ENCODE measurements at regions not wholly inside any gene's neighbourhood (a gene's known extent, or its start where the extent isn't known, plus 50 kb on each side); places are given as distances from the start of the nearest gene placed in this dataset.

- TF ChIP-seq SIN3A (IDR thresholded peaks at IDR 0.05; ENCODE audit: borderline replicate concordance, insufficient read depth, low read length) (no peak), TAF1 (IDR thresholded peaks at IDR 0.05; ENCODE audit: borderline replicate concordance, insufficient read depth, low read length) (no peak), REST (IDR thresholded peaks at IDR 0.05; ENCODE audit: insufficient read depth in 1 of 2, low read depth in 2 of 2, low read length in 2 of 2) (no peak), POLR2AphosphoS5 (IDR thresholded peaks at IDR 0.05; ENCODE audit: low read depth, low read length) (no peak)
These were observed 165.4 kb downstream of the PAWR start for GRCh38 chr12:79525357-79525756.
